ENCODE measurements at regions not wholly inside any gene's neighbourhood (a gene's known extent, or its start where the extent isn't known, plus 50 kb on each side); places are given as distances from the start of the nearest gene placed in this dataset.

DNA sequence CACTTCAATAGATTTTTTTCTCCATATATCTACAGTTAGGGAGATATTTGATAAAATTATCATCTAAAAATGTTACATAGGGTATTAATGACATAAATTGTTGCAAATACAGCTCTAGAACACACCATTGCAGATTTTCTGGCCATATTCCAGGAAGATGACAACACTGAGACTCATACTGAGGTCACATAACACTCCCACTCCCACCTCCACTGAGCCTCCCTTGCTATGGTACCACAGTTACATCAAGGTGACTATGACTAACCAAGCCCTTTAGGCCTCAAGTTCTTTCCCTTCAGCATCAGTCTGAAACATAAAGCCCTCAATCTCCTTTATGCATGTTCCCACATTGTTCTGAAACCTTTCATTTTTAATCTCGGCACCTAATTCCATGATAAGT lies 932.0 kb upstream of the IGFBP7 start:
- TF ChIP-seq CTCF (conservative IDR thresholded peaks at IDR 0.05 in 1 of 2, IDR thresholded peaks at IDR 0.05 in 1 of 2; ENCODE audit: extremely low read depth in 1 of 2, insufficient read depth in 1 of 2, low read depth in 1 of 2, low read length in 2 of 2) (no peak), EZH2 (IDR thresholded peaks at IDR 0.05; ENCODE audit: borderline replicate concordance, low read length) (no peak)
